Muscle of leg (tissue), 3 donors: ENCODE measurements at regions not wholly inside any gene's neighbourhood (a gene's known extent, or its start where the extent isn't known, plus 50 kb on each side); places are given as distances from the start of the nearest gene placed in this dataset.
"Not testable (repeated sequence)": the region's sequence is repeated elsewhere in the genome, so short reads cannot be mapped to it uniquely, and the experiment has no call there.

Experiments used
- DNase-seq: peaks from one replicate; pipeline ENCODE4 v3.0.0; 2013
- H3K27ac ChIP-seq: one replicate; pipeline ENCODE4 v1.5.1; 2013; ENCODE audit warnings: mild to moderate bottlenecking, low read length, control low read depth
- H3K27me3 ChIP-seq: one replicate; pipeline ENCODE4 v1.6.1; 2013; ENCODE audit warnings: low read length; ENCODE audit not compliant: control insufficient read depth, insufficient read depth
- H3K36me3 ChIP-seq: one replicate; pipeline ENCODE4 v1.6.1; 2013; ENCODE audit warnings: low read length; ENCODE audit not compliant: control insufficient read depth, insufficient read depth
- H3K4me1 ChIP-seq: one replicate; pipeline ENCODE4 v1.6.1; 2013; ENCODE audit warnings: low read length; ENCODE audit not compliant: control insufficient read depth, insufficient read depth
- H3K4me3 ChIP-seq: one replicate; pipeline ENCODE4 v1.5.1; 2013; ENCODE audit warnings: low read length, control low read depth
- H3K9me3 ChIP-seq: replicated peaks from 2 replicates; pipeline ENCODE4 v1.6.1; 2013; ENCODE audit warnings: low read depth, low read length; ENCODE audit not compliant: control insufficient read depth
- WGBS: methylation state at CpG from one replicate; pipeline ENCODE4 v1.1.5; 2013; ENCODE audit warnings: missing lambda C conversion rate; ENCODE audit not compliant: insufficient coverage; 5-methylcytosine and 5-hydroxymethylcytosine counted together

- H3K36me3 ChIP-seq, result no peaks in the 10 kb centered on the region
- no peak for DNase-seq
- H3K9me3 ChIP-seq, result no peaks in the 10 kb centered on the region
Measured at GRCh38 chr5:129223178-129223577, 128.6 kb downstream of the ISOC1 start.

GRCh38 chr5:129228577-129228976 lies 134.0 kb downstream of the ISOC1 start:
- H3K4me3 ChIP-seq, result no peak overlapping the region
- H3K4me1 ChIP-seq, result no peaks in the 10 kb centered on the region
- H3K36me3 ChIP-seq, result no peaks in the 10 kb centered on the region
- no peaks in the 10 kb centered on the region for H3K9me3 ChIP-seq
- H3K27me3 ChIP-seq, result no peaks in the 10 kb centered on the region
- DNase-seq, result no peak
- WGBS, result no CpG with 5 or more reads among the region's 3 CpGs
- H3K27ac ChIP-seq, result no peak overlapping the region

More at GRCh38 chr5:129223178-129223577, 128.6 kb downstream of the ISOC1 start:
- Histone ChIP-seq H3K27ac (no peak overlapping the region), H3K27me3 (no peaks in the 10 kb centered on the region), H3K4me1 (no peaks in the 10 kb centered on the region), H3K4me3 (no peak overlapping the region)
- 20% methylated on average over 1 of the region's 2 CpGs for WGBS

- Histone ChIP-seq H3K27me3 (no peaks in the 10 kb centered on the region), H3K27ac (no peak overlapping the region), H3K36me3 (no peaks in the 10 kb centered on the region), H3K4me1 (no peaks in the 10 kb centered on the region), H3K9me3 (no peaks in the 10 kb centered on the region), H3K4me3 (no peak overlapping the region)
- no peak for DNase-seq
- no CpG with 5 or more reads among the region's 2 CpGs for WGBS
Measured at GRCh38 chr5:129241755-129242154, 147.2 kb downstream of the ISOC1 start.

GRCh38 chr5:129243039-129243438 lies 148.5 kb downstream of the ISOC1 start:
- H3K27me3 ChIP-seq, result no peaks in the 10 kb centered on the region
- no peak overlapping the region for H3K4me3 ChIP-seq
- no CpG with 5 or more reads among the region's 1 CpG for WGBS
- no peaks in the 10 kb centered on the region for H3K9me3 ChIP-seq
- H3K27ac ChIP-seq, result no peak overlapping the region
- peak; percentile 28 for DNase-seq
- H3K4me1 ChIP-seq, result no peaks in the 10 kb centered on the region
- no peaks in the 10 kb centered on the region for H3K36me3 ChIP-seq

- peak overlapping the region; percentile 80 for H3K27ac ChIP-seq
- no CpG with 5 or more reads among the region's 1 CpG for whole genome bisulfite sequencing
Measured at GRCh38 chr5:129244478-129244877, 149.9 kb downstream of the ISOC1 start.

GRCh38 chr5:129245489-129245888 lies 150.9 kb downstream of the ISOC1 start:
- Histone ChIP-seq H3K4me1 (no peaks in the 10 kb centered on the region), H3K27me3 (no peaks in the 10 kb centered on the region), H3K4me3 (no peak overlapping the region), H3K9me3 (no peaks in the 10 kb centered on the region), H3K36me3 (no peaks in the 10 kb centered on the region), H3K27ac (peak overlapping the region; percentile 80)
- DNase-seq, result peak; percentile 91

More at GRCh38 chr5:129244478-129244877, 149.9 kb downstream of the ISOC1 start:
- Histone ChIP-seq H3K27me3 (no peaks in the 10 kb centered on the region), H3K4me1 (no peaks in the 10 kb centered on the region), H3K36me3 (no peaks in the 10 kb centered on the region), H3K4me3 (no peak overlapping the region), H3K9me3 (no peaks in the 10 kb centered on the region)
- peak; percentile 58 for DNase-seq

- no peaks in the 10 kb centered on the region for H3K4me1 ChIP-seq
- WGBS, result no CpG with 5 or more reads among the region's 3 CpGs
- peak; percentile 41 for DNase-seq
- H3K36me3 ChIP-seq, result no peaks in the 10 kb centered on the region
- H3K4me3 ChIP-seq, result no peak overlapping the region
- peak overlapping the region; percentile 80 for H3K27ac ChIP-seq
- H3K27me3 ChIP-seq, result no peaks in the 10 kb centered on the region
- no peaks in the 10 kb centered on the region for H3K9me3 ChIP-seq
Measured at GRCh38 chr5:129246088-129246487, 151.5 kb downstream of the ISOC1 start.

GRCh38 chr5:129249886-129250285 lies 155.3 kb downstream of the ISOC1 start:
- Histone ChIP-seq H3K4me3 (no peak overlapping the region), H3K27ac (no peak overlapping the region), H3K4me1 (no peaks in the 10 kb centered on the region), H3K9me3 (peaks cover 5% of the 10 kb centered on the region), H3K36me3 (no peaks in the 10 kb centered on the region), H3K27me3 (no peaks in the 10 kb centered on the region)
- peak; percentile 60 for DNase-seq
- 50% methylated on average over 5 of the region's 9 CpGs for WGBS

GRCh38 chr5:129271308-129271707 lies 176.8 kb downstream of the ISOC1 start:
- H3K36me3 ChIP-seq, result no peaks in the 10 kb centered on the region
- no peak for DNase-seq
- no peak overlapping the region for H3K27ac ChIP-seq
- no CpG with 5 or more reads among the region's 2 CpGs for WGBS
- no peaks in the 10 kb centered on the region for H3K27me3 ChIP-seq
- H3K9me3 ChIP-seq, result no peaks in the 10 kb centered on the region
- H3K4me1 ChIP-seq, result no peaks in the 10 kb centered on the region
- H3K4me3 ChIP-seq, result no peak overlapping the region

- H3K9me3 ChIP-seq, result no peaks in the 10 kb centered on the region
- DNase-seq, result no peak
- no peak overlapping the region for H3K27ac ChIP-seq
- H3K4me3 ChIP-seq, result no peak overlapping the region
- no peaks in the 10 kb centered on the region for H3K4me1 ChIP-seq
- no peaks in the 10 kb centered on the region for H3K27me3 ChIP-seq
- no peaks in the 10 kb centered on the region for H3K36me3 ChIP-seq
- no CpG with 5 or more reads among the region's 2 CpGs for WGBS
Measured at GRCh38 chr5:129284010-129284409, 176.1 kb upstream of the ADAMTS19 start.

GRCh38 chr5:129294216-129294615 lies 165.9 kb upstream of the ADAMTS19 start:
- 77% methylated on average over 5 of the region's 5 CpGs for WGBS
- H3K36me3 ChIP-seq, H3K9me3 ChIP-seq, H3K4me1 ChIP-seq, H3K27ac ChIP-seq, DNase-seq, H3K27me3 ChIP-seq, H3K4me3 ChIP-seq: not testable (repeated sequence)
